Dermis blood vessel endothelial cell (primary cell): ENCODE measurements at regions not wholly inside any gene's neighbourhood (a gene's known extent, or its start where the extent isn't known, plus 50 kb on each side); places are given as distances from the start of the nearest gene placed in this dataset.
"Not testable (repeated sequence)": the region's sequence is repeated elsewhere in the genome, so short reads cannot be mapped to it uniquely, and the experiment has no call there.

ENCODE experiments used
- DNase-seq: peaks from one replicate; pipeline ENCODE4 v3.0.0; 2010

DNA sequence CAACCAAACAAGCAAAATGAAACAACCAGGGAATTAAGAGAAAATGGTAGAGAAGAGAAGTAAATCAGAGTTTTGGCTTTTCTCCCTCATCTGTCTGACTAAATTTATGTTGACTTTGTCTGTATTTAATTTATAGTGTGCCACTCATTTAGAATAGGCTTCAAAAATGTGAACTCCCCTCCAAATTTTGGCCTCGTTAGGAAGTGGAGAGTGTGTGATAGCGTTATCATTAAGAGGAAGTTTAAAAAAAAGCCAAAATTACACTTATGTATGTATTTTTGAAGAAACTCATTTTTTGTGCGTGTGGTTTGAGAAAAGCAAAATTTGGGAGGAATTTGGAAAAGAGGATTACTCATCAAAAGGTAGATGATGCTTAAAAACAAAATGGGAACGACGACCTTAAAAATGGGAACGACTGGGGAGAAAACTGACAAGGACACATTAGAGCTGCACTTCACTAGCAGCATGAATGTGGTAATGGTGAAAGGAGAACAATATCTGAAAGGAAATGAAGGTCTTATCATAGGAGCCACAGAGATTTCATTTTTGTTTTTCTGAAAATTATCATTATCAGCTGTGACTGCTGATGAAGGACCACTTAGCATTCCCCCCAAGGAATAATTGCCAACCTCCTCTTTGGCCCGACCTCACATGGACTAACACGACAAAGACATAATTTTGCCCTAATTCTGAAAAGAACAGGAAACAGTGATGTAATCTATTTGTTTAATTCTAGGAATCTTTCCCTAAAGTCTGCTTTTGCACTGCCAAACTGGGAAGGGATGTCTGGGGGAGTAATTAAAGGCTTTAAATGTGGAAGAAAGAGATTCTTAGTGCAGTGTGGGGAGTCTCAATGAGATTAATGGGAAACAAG, 163.2 kb upstream of the P2RY1 start:
- DNase-seq = no peak

DNA sequence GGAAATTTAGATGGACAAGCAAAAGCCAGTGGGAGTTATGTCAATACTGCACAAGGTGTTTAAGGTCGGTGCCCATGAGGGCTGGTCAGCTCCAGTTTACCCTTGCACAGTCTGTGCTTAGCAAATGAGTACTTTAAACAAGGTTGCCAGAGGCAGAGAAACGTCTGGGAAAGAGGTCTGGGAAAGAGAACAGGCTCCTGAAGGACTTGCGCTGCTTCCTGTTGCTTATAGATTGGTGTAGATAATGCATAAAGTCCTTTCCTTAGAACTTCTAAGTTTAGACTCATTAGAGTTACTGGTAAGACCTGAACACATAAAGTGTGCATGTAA, 162.6 kb upstream of the P2RY1 start:
- no peak for DNase-seq

DNA sequence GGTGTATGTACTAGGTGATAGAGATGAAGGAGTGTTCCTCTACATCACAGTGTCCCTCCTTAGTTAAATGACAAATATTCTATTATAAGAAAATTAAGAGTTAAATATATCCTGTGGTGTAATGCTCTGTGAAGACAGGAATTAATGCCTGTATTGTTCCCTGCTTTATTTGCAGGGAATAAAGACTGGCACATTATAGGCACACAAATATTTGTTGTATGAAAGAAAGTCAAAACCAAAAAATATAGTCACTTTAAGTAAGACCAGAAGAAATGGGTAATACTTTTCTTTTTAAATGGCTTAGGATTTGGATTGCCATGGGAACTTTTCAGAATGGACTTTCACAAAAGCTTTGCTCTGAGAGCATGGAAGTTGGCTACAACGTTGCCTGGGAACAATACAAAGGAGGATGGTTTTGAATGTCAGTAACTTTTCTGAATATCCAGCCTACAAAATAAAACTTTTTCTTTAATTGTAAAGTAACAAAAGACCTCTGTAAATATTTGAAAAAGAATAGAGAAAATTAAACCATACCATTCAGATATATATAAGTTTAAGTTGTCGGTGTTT, 158.0 kb upstream of the P2RY1 start:
- DNase-seq = no peak

DNA sequence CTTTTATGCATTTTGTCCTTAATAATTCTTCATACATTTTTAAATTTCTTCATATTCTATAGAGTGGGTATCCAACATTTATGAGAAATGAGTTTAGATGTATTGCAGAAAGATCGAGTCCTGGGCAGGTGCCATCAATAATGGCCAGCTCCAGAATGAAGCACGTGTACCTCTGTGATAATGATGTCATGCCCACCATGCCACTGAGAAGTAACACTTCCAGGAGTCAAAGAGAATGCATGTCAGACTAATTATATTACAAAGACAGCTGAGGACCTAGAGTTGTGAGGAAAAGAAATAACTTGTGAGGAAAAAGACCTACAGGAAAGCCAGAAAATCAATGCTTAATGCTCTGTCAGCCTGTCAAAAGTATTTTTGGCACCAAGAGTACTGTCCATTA, 157.4 kb upstream of the P2RY1 start:
- no peak for DNase-seq

DNA sequence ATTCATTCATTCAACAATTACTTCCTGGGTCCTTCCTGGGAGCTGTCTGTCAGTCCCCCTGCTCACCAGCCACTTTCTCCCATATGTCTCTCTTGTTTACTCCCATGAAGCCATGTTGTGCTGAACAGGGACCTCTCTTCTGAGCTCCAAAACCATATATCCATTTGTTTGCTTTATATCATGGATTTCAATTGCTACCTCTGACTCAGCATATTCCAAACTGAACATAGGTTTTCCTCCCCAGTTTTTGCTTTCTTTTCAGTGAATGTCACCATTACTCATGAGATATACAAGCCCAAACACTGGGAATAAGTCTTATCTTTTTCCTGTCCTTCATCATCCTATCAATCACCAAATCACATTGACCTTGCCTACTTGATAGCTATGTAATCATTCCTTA, 152.5 kb upstream of the P2RY1 start:
- DNase-seq = no peak

DNA sequence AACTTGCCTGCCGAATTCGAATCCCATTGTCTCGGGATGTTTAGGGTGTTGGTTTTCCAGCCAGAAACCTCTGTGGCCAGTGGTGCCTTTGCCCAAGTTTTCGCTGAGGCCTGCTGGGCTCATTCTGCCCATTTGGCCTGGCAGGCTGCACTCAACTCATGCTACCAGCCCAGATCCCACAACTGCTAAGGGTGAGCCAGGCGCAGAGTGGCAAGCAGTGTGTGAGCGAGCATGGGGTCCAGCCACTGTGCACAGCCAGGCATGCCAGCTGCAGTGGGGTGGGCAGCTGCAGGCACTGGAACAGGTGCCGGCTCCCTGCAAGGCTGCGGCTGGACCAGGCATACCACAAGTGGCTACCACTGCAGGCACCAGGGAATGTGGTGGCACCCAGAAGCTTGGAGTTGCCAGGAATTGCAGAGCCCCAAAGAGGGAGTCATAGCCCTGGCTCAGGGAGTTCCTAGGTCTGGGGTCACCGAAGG, 151.4 kb upstream of the P2RY1 start:
- no peak for DNase-seq

DNA sequence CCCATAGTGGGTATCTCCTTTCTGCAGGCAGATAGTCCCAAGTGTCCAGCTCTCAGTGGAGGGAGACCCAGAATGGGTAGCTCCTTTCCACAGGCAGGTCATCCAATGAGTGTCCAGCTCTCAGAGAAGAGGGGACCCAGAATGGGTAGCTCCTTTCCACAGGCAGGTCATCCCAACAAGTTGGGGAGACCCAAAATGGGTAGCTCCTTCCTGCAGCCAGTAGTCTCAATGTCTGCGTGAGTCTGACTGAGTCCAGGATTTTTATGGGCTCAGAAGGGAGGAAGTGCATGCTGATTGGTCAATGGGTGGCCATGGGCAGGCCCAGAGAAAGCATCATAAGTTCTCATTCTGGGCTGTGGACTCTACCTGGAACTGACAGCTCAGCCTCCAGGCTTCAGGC, 150.7 kb upstream of the P2RY1 start:
- DNase-seq = no peak

DNA sequence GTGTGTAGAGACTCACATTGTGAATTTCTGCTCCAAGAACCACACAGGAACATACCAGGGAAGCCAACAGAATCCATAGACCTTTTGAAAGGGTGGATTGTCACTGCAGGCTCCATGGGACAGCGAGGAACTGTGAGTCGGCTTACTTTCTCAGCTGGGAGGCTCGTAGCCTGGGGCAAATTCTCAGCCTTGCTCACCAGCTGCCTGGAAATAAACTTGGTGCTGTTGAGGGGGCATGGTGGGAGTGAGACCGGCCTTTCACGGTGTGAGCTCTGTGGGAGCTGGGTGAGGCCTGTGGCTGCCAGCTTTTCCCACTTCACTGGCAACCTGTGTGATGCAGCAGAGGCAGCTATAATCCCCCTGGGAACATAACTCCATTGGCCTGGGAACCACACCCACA, 146.6 kb upstream of the P2RY1 start:
- no peak for DNase-seq

DNA sequence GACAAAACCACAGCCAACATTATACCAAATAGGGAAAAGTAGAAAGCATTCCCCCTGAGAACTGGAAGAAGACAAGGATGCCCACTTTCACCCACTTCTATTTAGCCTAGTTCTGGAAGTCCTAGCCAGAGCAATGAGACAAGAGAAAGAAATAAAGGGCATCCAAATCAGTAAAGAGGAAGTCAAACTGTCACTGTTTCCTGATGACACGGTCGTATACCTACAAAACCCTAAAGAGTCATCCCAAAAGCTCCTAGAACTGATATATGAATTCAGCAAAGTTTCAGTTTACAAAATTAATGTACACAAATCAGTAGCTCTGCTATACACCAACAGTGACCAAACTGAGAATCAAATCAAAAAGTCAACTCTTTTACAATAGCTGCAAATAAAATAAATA, 142.6 kb upstream of the P2RY1 start:
- not testable (repeated sequence) for DNase-seq

DNA sequence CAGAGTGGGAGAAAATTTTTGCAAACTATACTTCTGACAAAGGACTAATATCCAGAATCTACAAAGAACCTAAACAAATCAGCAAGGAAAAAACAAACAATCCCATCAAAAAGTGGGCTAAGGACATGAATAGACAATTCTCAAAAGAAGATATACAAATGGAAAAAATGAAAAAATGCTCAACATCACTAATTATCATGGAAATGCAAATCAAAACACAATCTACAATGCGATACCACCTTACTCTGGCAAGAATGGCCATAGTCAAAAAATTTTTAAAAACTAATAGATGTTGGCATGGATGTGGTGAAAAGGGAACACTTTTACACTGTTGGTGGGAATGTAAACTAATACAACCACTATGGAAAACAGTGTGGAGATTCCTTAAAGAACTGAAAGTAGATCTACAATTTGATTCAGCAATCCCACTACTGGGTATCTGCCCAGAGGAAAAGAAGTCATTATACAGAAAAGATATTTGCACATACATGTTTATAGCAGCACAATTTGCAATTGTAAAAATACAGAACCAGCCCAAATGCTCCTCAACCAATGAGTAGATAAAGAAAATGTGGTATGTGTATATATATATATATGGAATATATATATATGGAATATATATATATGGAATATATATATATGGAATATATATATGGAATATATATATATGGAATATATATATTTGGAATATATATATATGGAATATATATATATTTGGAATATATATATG, 141.2 kb upstream of the P2RY1 start:
- not testable (repeated sequence) for DNase-seq

DNA sequence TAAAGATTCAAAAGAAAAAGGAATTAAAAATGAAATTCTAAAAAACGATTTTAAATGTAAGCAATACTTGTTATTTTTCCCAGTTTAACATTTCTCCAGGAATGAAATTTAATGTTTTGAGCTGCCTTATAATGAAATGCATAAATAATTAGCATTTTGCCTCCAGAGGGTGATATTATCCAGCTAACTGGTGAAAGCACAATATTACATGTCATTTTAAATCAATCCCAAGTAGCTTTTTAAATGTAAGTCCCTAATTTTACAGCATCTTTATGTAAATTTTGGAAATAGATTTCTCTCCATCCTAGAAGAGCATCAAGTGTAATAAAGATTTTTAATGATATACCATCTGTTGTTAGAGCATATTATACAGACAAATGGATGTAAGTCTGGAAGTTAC, 139.1 kb upstream of the P2RY1 start:
- DNase-seq = no peak

DNA sequence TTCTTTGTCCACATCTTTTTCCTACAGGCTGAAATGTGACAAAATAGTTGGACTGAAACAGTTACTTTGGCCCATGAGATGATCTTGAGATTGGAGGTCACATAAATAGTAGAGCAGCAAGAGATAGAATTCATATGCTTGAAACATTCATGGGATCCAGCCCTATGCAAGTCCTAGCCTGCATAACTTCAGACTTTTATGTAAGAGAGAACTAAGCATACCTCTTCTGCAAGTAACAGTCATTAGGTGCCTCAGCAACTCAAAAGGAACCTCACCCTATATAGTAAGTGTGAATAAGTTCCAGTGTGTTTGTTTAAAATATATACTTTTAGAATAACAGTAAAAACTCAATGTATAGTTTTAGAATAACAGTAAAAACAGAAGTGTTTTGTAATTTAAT, 138.0 kb upstream of the P2RY1 start:
- no peak for DNase-seq

DNA sequence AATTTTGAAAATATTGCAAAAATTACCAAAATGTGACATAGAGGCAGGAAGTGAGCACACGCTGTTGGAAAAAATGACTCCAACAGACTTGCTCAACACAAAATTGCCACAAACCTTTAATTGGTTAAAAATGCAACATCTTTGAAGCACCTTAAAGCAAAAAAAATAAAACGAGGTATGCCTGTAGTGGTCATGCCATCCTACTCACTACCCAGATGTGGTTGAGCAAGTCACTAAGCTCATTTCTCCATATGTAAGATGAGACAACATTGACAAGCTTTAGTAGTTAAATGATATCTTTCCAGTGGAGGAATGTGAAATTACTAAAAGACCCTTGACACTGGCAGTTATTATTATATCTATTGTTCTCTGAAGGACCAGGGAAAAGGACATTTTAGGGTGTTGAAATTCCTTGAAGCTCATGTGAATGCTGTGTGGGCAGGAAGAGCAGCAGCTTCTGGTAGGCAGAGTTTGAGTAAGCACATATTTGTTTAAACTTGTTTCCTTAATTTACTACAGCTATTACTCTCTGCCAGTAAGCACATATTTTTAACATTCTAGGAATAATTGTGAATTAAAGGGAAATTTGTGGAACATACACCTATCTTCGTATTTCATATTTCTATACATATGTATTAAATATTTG, 131.6 kb upstream of the P2RY1 start:
- no peak for DNase-seq

DNA sequence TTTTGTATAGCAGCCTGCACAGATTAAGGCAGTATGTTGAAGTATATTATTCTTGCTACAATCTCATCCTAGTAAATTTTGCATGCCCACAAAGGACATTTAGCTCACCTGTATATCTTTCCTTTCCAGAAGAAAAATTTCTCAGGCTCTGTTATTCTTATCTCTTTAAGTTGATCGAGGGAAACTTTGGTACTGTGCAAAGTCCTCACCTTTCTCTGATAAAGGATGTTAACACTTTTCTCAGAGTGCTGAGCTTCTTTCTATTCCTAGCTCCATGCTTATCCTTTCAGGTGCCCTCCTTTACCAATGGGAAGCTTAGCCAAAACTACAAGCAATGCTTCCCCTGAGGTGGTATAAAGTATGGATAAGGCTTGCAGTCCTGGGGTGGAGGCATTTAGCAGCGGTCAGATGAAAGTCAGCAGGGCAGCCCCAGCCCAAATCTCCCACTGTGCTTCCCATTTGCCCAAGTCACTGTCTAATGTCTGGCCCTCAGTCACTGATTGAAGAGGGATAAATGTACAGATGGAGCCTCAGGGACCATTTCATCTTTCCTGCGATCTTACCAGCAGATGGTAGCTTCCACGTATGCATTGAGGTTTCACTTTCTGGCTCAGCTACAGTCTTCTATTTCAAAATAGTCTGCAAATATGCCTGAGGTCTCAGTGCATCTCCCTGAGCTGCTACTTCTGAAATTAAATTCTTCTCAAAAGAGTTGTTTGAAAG, 127.8 kb upstream of the P2RY1 start:
- DNase-seq = no peak

DNA sequence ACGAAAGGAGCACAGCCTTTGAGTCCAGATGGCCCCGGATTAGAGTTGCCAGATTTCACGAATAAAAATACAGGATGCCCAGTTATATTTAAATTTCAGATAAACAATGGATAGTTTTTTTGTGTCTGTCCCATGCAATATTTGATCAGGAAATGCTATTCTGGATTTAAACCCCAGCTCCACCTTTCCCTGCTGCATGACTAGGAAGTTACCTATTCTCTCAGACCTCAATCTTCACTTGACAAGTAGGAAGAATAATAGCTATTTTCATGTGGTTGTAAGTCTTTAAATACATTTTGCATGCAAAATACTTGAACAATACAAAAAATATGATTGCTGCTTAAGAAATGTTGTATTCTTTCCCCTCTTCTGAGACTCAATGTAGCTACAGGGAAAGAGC, 125.3 kb upstream of the P2RY1 start:
- DNase-seq = no peak

DNA sequence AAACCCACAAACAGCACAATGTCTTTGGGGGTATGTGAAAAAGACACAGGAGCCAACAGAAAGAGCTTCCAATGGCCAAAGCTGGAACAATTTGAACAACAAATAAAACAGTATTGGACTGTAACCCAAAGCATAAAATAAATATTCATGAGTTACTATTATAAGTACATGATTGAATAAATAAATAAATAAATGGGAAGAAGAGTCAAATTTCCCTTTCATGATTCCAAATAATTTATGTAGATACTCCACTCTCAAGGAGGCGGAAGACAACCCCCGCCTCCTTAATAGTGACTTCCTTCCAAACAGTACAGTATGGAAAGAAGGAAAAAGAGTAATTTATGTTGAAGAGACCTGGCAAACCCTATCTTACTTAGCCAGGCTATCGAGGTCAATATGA, 124.4 kb upstream of the P2RY1 start:
- DNase-seq = no peak

DNA sequence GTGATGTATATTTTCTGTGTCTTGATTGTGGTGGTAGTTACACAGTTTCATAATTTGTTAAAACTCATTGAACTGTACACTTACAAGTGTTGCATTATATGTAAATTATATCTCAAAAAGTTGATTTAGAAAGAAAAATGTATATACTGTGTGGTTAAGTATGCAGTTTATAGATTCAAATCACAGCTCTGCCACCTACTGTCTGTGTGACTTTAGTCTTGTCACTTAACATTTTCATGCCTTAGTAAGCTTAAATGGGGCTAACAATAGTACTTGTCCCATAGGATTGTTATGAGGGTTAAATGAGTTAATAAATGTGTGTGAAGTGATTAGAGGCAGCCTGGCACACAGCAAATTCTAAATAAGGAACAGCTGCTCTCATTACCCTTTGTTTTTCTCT, 120.9 kb upstream of the P2RY1 start:
- no peak for DNase-seq

DNA sequence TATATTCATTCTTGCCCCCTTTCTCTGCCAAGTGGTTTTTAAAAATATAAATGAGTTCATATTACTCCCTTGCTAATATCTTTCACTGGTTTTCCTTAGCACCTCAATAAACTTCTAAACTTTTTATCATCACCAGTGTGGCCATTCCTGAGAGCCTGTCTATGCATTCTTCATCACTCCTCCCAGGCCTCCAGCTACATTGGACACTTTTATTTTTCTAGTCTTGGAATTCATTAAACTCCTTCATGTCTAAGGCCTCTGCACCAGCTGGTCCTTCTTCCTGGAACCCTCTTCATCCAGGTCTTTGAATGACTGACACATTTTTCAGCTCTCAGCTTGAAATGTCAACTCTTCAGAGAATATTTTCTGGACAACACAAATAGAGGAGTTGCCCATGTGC, 120.4 kb upstream of the P2RY1 start:
- DNase-seq = no peak

DNA sequence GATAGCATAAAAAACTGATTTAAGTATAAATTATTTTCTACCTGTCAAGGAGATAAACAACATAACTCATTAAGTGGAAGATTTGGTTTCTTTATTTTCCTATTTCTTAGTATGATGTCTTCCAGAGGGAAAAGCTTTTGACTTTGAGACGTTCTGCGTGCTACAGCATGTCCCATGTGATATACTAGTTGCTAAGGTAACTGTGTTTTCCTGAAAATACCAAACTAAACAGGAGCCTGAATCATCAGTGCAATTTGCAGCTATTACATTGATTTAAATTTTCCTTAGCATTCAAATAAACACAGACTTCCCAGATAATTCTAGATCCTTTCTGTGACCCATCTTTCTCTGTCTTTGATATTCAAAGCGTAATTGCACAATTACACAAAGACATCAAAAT, 117.7 kb upstream of the P2RY1 start:
- DNase-seq = no peak

DNA sequence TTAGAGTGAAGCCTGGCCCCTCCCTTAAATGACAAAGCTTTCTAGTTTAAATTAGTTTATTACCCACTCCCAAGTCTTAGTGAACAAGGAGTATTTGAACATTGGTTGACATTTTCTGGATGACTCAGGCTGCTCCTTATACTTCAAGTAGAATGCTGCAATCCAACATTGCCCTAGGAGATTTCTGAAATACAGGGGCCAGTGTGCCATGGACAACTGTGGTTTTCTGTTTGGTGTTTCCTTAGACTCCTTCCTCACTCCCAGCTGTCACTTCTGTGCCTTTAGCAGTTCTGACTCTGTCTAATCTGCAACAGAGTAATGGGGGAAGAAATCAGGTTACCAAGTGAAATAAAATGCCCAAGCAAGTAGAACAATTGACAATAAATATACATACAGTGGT, 116.1 kb upstream of the P2RY1 start:
- DNase-seq = no peak

DNA sequence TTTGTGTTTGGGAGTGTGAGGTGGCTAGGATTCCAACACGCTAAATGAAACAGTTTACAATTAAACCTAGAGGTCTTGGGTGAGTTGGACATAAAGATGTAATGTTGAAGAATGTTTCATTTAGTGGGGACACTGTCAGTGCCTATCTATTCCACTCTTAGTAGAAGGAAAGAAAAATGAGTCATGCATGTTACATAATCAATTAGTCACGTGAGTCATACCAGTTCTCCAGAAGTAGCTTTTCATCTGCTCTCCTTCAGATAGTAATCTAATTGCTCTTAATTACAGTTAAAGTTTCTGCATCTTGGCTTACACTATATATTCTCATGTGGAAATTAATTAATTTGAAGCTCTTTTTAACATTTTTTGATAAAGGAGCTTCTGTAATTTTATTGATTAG, 115.7 kb upstream of the P2RY1 start:
- no peak for DNase-seq

DNA sequence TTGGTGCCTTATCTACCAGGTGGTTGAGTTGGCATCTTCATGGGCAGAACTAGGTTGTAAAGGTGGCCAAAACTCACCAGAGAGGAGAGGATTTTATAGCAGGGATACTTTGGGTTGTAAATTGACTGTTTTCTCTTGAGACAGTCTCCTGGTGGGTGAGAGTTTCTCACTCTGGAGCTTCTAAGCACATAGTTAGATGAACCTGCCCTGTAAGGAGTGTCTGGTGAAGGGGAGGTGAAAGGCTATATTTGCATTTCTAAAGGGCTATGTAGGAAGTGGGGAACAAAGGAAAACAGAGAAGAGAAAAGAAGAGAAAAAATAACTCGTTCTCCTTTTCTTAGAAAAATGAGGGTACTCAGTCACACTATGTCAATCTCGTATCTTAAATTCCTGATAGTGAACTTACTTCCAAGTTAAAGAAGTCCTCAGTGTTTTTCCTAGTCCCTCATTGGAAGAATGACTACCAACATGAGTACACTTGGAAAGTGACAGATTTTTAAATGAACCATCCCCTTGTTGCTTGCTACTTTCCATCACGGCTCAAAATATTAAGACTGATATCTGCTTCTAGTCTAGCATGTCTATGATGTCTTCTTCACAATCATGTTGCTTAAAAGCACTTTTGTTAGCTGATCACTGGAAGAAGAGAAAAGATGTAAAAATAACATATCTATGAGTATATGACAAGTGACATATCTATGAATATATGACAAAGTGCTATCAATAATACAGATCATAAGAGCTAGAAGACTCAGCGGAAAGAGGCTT, 113.8 kb upstream of the P2RY1 start:
- DNase-seq = no peak
